ENCODE measurements at regions not wholly inside any gene's neighbourhood (a gene's known extent, or its start where the extent isn't known, plus 50 kb on each side); places are given as distances from the start of the nearest gene placed in this dataset.

DNA sequence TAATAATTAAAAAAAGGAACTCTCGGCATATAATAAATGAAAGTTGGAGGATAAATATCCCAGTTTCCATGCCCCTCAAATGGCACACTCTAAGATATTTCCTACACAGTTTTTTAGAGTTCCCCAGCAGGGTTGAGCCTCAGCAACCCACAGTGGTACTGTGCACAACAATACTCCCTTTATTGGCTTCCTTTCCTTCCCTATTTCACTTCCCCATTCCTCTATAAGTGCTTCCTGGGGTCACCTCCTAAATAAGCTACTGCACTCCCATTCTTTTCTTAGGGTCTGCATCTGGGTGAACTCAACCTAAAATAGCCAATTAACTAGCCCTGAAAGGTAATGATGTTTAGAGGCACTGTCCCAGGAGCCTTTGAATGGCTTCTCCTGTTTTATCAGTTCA is 76.4 kb upstream of the NHS start:
- Mint-ChIP-seq H3K27ac (no peak overlapping the region), H3K4me3 (no peak overlapping the region), H3K9me3 (peaks cover 4% of the 10 kb centered on the region; the same call in 1 of the 3 replicates), H3K4me1 (no peaks in the 10 kb centered on the region), H3K36me3 (ENCODE audit: low read depth) (no peaks in the 10 kb centered on the region), H3K27me3 (ENCODE audit: insufficient read depth, low read depth, poor library complexity) (no peaks in the 10 kb centered on the region)
- Histone ChIP-seq H3K27me3 (ENCODE audit: insufficient read depth) (no peaks in the 10 kb centered on the region), H3K79me2 (replicated peaks; ENCODE audit: insufficient read depth) (no peaks in the 10 kb centered on the region), H3K4me2 (no peak overlapping the region), H3K9me2 (ENCODE audit: insufficient read depth) (no peaks in the 10 kb centered on the region), H3K36me3 (ENCODE audit: insufficient read depth) (no peaks in the 10 kb centered on the region), H3K27ac (ENCODE audit: low read depth) (no peak overlapping the region), H3F3A (replicated peaks; ENCODE audit: low read depth) (no peaks in the 10 kb centered on the region), H2AFZ (no peak overlapping the region), H3K4me3 (no peak overlapping the region), H3K4me1 (ENCODE audit: insufficient read depth) (no peaks in the 10 kb centered on the region), H4K20me1 (replicated peaks; ENCODE audit: insufficient read depth) (no peaks in the 10 kb centered on the region)
- DNase-seq (ENCODE audit: low spot score): no peak
- no peak for ATAC-seq
- TF ChIP-seq, protein P1, sequence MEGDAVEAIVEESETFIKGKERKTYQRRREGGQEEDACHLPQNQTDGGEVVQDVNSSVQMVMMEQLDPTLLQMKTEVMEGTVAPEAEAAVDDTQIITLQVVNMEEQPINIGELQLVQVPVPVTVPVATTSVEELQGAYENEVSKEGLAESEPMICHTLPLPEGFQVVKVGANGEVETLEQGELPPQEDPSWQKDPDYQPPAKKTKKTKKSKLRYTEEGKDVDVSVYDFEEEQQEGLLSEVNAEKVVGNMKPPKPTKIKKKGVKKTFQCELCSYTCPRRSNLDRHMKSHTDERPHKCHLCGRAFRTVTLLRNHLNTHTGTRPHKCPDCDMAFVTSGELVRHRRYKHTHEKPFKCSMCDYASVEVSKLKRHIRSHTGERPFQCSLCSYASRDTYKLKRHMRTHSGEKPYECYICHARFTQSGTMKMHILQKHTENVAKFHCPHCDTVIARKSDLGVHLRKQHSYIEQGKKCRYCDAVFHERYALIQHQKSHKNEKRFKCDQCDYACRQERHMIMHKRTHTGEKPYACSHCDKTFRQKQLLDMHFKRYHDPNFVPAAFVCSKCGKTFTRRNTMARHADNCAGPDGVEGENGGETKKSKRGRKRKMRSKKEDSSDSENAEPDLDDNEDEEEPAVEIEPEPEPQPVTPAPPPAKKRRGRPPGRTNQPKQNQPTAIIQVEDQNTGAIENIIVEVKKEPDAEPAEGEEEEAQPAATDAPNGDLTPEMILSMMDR (conservative IDR thresholded peaks at IDR 0.05; ENCODE audit: low read depth in 2 of 2): no peak
- no peak for TF ChIP-seq CREB1 (CRISPR knock-in tag; IDR thresholded peaks at IDR 0.05; ENCODE audit: low read depth)

DNA sequence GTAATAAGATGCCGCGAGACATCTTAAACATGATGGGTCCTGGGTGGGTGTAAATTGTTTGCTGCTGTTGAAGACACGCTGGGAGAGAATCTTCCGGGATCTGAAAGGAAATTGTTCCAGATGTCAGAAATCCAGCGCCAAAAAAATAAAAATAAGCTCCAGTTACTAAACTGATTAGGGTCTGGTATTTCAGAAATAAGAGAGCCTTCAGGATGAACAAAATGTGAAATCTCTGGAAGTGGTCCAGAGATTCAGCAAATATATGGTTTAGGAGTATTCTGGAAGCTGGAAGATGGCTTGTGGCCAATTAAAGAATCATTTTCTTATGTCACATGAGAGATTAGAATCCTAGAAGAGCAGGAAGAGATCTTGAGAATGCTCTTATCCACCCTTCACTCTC is 75.8 kb upstream of the NHS start:
- ATAC-seq (no peak), DNase-seq (ENCODE audit: low spot score) (no peak)
- no peak overlapping the region for H3K4me3 ChIP-seq
- H3F3A ChIP-seq (replicated peaks; ENCODE audit: low read depth): no peaks in the 10 kb centered on the region
- H3K36me3 ChIP-seq (ENCODE audit: insufficient read depth): no peaks in the 10 kb centered on the region
- no peak overlapping the region for H2AFZ ChIP-seq
- no peaks in the 10 kb centered on the region for H3K79me2 ChIP-seq (replicated peaks; ENCODE audit: insufficient read depth)
- H3K36me3 Mint-ChIP-seq (ENCODE audit: low read depth): no peaks in the 10 kb centered on the region
- no peaks in the 10 kb centered on the region for H3K27me3 ChIP-seq (ENCODE audit: insufficient read depth)
- no peak overlapping the region for H3K27ac Mint-ChIP-seq
- H3K4me2 ChIP-seq: no peak overlapping the region
- H3K4me1 ChIP-seq (ENCODE audit: insufficient read depth): no peaks in the 10 kb centered on the region
- no peak overlapping the region for H3K27ac ChIP-seq (ENCODE audit: low read depth)
- peaks cover 5% of the 10 kb centered on the region; the same call in 2 of the 3 replicates for H3K9me3 Mint-ChIP-seq
- H4K20me1 ChIP-seq (replicated peaks; ENCODE audit: insufficient read depth): no peaks in the 10 kb centered on the region
- H3K27me3 Mint-ChIP-seq (ENCODE audit: insufficient read depth, low read depth, poor library complexity): no peaks in the 10 kb centered on the region
- no peaks in the 10 kb centered on the region for H3K9me2 ChIP-seq (ENCODE audit: insufficient read depth)
- H3K4me3 Mint-ChIP-seq: no peak overlapping the region
- no peaks in the 10 kb centered on the region for H3K4me1 Mint-ChIP-seq
- no peak for TF ChIP-seq EZH2phosphoT487 (IDR thresholded peaks at IDR 0.05; ENCODE audit: unreplicated experiment)
- TF ChIP-seq, protein P2, sequence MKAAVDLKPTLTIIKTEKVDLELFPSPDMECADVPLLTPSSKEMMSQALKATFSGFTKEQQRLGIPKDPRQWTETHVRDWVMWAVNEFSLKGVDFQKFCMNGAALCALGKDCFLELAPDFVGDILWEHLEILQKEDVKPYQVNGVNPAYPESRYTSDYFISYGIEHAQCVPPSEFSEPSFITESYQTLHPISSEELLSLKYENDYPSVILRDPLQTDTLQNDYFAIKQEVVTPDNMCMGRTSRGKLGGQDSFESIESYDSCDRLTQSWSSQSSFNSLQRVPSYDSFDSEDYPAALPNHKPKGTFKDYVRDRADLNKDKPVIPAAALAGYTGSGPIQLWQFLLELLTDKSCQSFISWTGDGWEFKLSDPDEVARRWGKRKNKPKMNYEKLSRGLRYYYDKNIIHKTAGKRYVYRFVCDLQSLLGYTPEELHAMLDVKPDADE (IDR thresholded peaks at IDR 0.05): no peak
- TF ChIP-seq, protein P3, sequence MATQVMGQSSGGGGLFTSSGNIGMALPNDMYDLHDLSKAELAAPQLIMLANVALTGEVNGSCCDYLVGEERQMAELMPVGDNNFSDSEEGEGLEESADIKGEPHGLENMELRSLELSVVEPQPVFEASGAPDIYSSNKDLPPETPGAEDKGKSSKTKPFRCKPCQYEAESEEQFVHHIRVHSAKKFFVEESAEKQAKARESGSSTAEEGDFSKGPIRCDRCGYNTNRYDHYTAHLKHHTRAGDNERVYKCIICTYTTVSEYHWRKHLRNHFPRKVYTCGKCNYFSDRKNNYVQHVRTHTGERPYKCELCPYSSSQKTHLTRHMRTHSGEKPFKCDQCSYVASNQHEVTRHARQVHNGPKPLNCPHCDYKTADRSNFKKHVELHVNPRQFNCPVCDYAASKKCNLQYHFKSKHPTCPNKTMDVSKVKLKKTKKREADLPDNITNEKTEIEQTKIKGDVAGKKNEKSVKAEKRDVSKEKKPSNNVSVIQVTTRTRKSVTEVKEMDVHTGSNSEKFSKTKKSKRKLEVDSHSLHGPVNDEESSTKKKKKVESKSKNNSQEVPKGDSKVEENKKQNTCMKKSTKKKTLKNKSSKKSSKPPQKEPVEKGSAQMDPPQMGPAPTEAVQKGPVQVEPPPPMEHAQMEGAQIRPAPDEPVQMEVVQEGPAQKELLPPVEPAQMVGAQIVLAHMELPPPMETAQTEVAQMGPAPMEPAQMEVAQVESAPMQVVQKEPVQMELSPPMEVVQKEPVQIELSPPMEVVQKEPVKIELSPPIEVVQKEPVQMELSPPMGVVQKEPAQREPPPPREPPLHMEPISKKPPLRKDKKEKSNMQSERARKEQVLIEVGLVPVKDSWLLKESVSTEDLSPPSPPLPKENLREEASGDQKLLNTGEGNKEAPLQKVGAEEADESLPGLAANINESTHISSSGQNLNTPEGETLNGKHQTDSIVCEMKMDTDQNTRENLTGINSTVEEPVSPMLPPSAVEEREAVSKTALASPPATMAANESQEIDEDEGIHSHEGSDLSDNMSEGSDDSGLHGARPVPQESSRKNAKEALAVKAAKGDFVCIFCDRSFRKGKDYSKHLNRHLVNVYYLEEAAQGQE (IDR thresholded peaks at IDR 0.05; ENCODE audit: unreplicated experiment): no peak
- TF ChIP-seq EZH2 (IDR thresholded peaks at IDR 0.05; ENCODE audit: low read depth, unreplicated experiment): no peak
- TF ChIP-seq, protein P4, sequence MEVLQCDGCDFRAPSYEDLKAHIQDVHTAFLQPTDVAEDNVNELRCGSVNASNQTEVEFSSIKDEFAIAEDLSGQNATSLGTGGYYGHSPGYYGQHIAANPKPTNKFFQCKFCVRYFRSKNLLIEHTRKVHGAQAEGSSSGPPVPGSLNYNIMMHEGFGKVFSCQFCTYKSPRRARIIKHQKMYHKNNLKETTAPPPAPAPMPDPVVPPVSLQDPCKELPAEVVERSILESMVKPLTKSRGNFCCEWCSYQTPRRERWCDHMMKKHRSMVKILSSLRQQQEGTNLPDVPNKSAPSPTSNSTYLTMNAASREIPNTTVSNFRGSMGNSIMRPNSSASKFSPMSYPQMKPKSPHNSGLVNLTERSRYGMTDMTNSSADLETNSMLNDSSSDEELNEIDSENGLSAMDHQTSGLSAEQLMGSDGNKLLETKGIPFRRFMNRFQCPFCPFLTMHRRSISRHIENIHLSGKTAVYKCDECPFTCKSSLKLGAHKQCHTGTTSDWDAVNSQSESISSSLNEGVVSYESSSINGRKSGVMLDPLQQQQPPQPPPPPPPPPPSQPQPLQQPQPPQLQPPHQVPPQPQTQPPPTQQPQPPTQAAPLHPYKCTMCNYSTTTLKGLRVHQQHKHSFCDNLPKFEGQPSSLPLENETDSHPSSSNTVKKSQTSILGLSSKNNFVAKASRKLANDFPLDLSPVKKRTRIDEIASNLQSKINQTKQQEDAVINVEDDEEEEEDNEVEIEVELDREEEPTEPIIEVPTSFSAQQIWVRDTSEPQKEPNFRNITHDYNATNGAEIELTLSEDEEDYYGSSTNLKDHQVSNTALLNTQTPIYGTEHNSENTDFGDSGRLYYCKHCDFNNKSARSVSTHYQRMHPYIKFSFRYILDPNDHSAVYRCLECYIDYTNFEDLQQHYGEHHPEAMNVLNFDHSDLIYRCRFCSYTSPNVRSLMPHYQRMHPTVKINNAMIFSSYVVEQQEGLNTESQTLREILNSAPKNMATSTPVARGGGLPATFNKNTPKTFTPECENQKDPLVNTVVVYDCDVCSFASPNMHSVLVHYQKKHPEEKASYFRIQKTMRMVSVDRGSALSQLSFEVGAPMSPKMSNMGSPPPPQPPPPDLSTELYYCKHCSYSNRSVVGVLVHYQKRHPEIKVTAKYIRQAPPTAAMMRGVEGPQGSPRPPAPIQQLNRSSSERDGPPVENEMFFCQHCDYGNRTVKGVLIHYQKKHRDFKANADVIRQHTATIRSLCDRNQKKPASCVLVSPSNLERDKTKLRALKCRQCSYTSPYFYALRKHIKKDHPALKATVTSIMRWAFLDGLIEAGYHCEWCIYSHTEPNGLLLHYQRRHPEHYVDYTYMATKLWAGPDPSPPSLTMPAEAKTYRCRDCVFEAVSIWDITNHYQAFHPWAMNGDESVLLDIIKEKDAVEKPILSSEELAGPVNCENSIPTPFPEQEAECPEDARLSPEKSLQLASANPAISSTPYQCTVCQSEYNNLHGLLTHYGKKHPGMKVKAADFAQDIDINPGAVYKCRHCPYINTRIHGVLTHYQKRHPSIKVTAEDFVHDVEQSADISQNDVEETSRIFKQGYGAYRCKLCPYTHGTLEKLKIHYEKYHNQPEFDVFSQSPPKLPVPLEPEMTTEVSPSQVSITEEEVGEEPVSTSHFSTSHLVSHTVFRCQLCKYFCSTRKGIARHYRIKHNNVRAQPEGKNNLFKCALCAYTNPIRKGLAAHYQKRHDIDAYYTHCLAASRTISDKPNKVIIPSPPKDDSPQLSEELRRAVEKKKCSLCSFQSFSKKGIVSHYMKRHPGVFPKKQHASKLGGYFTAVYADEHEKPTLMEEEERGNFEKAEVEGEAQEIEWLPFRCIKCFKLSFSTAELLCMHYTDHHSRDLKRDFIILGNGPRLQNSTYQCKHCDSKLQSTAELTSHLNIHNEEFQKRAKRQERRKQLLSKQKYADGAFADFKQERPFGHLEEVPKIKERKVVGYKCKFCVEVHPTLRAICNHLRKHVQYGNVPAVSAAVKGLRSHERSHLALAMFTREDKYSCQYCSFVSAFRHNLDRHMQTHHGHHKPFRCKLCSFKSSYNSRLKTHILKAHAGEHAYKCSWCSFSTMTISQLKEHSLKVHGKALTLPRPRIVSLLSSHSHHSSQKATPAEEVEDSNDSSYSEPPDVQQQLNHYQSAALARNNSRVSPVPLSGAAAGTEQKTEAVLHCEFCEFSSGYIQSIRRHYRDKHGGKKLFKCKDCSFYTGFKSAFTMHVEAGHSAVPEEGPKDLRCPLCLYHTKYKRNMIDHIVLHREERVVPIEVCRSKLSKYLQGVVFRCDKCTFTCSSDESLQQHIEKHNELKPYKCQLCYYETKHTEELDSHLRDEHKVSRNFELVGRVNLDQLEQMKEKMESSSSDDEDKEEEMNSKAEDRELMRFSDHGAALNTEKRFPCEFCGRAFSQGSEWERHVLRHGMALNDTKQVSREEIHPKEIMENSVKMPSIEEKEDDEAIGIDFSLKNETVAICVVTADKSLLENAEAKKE (CRISPR knock-in tag; IDR thresholded peaks at IDR 0.05): no peak
- no peak for TF ChIP-seq NANOG (IDR thresholded peaks at IDR 0.05; ENCODE audit: borderline replicate concordance)
- TF ChIP-seq STAT1 (IDR thresholded peaks at IDR 0.05; ENCODE audit: unreplicated experiment): no peak
- no peak for TF ChIP-seq ZNF114 (CRISPR knock-in tag; IDR thresholded peaks at IDR 0.05)

All from GM23338 (cell line).